Uterus (tissue), 2 donors: ENCODE measurements at regions not wholly inside any gene's neighbourhood (a gene's known extent, or its start where the extent isn't known, plus 50 kb on each side); places are given as distances from the start of the nearest gene placed in this dataset.

Experiments used
- CTCF ChIP-seq, 4 experiments: fragments of 200-600 bp in 2 of 4; fragments of 450-650 bp in 2 of 4; sonication (generic) in 2 of 4; IDR thresholded peaks; one replicate each; pipeline ENCODE4 v1.5.1; 2016 to 2019; ENCODE audit warnings: antibody characterized with exemption in 4 of 4, mild to moderate bottlenecking in 2 of 4, moderate library complexity in 1 of 4
- POLR2A ChIP-seq, 2 donors: fragments of 450-650 bp; IDR thresholded peaks; one replicate each; pipeline ENCODE4 v1.6.1; 2016; ENCODE audit warnings: antibody characterized with exemption in 2 of 2, mild to moderate bottlenecking in 1 of 2, moderate library complexity in 1 of 2

GRCh38 chr16:86778108-86778745, 199.9 kb downstream of the FOXL1 start:
- TF ChIP-seq CTCF (IDR thresholded peaks at IDR 0.05) (no peak), POLR2A (IDR thresholded peaks at IDR 0.05) (no peak)
